ENCODE measurements at regions not wholly inside any gene's neighbourhood (a gene's known extent, or its start where the extent isn't known, plus 50 kb on each side); places are given as distances from the start of the nearest gene placed in this dataset.

- no peak overlapping the region for H3K27ac Mint-ChIP-seq
- no peaks in the 10 kb centered on the region for H3K36me3 Mint-ChIP-seq (ENCODE audit: low read depth)
- no peak for TF ChIP-seq CTCF (IDR thresholded peaks at IDR 0.05)
- Histone ChIP-seq H3K4me3 (ENCODE audit: low read length) (no peak overlapping the region), H3K27ac (ENCODE audit: low read depth in 1 of 2, low read length in 2 of 2) (no peak overlapping the region), H3K4me1 (ENCODE audit: insufficient read depth, low read length) (no peaks in the 10 kb centered on the region), H3K36me3 (ENCODE audit: insufficient read depth, low read length) (no peaks in the 10 kb centered on the region), H3K9me3 (ENCODE audit: control insufficient read depth in 1 of 2, insufficient read depth in 1 of 2, low read length in 2 of 2) (no peaks in the 10 kb centered on the region), H3K27me3 (ENCODE audit: control insufficient read depth in 1 of 2, insufficient read depth in 2 of 2, low read length in 2 of 2) (no peaks in the 10 kb centered on the region)
- ChIA-PET POLR2A (no interaction called here), CTCF (no interaction called here)
- H3K27me3 Mint-ChIP-seq = no peaks in the 10 kb centered on the region
- intact Hi-C loops (cut with DNase I, micrococcal nuclease) = no loop called here
- DNase-seq (no peak), ATAC-seq (ENCODE audit: poor library complexity) (no peak)
- H3K9me3 Mint-ChIP-seq = no peaks in the 10 kb centered on the region
- no peak overlapping the region for H3K4me3 Mint-ChIP-seq
- H3K4me1 Mint-ChIP-seq (ENCODE audit: low read depth) = no peaks in the 10 kb centered on the region
Observed at GRCh38 chr7:41164440-41164839, 538.5 kb downstream of the INHBA start.

GRCh38 chr7:41163991-41164390 lies 538.9 kb downstream of the INHBA start:
- ChIA-PET CTCF (no interaction called here), POLR2A (no interaction called here)
- Mint-ChIP-seq H3K9me3 (no peaks in the 10 kb centered on the region), H3K27ac (no peak overlapping the region), H3K27me3 (no peaks in the 10 kb centered on the region), H3K36me3 (ENCODE audit: low read depth) (no peaks in the 10 kb centered on the region), H3K4me3 (no peak overlapping the region), H3K4me1 (ENCODE audit: low read depth) (no peaks in the 10 kb centered on the region)
- H3K4me1 ChIP-seq (ENCODE audit: insufficient read depth, low read length) = no peaks in the 10 kb centered on the region
- intact Hi-C loops (cut with DNase I, micrococcal nuclease) = no loop called here
- no peak for TF ChIP-seq CTCF (IDR thresholded peaks at IDR 0.05)
- no peak overlapping the region for H3K27ac ChIP-seq (ENCODE audit: low read depth in 1 of 2, low read length in 2 of 2)
- H3K9me3 ChIP-seq (ENCODE audit: control insufficient read depth in 1 of 2, insufficient read depth in 1 of 2, low read length in 2 of 2) = no peaks in the 10 kb centered on the region
- no peak for ATAC-seq (ENCODE audit: poor library complexity)
- no peaks in the 10 kb centered on the region for H3K27me3 ChIP-seq (ENCODE audit: control insufficient read depth in 1 of 2, insufficient read depth in 2 of 2, low read length in 2 of 2)
- no peaks in the 10 kb centered on the region for H3K36me3 ChIP-seq (ENCODE audit: insufficient read depth, low read length)
- no peak for DNase-seq
- no peak overlapping the region for H3K4me3 ChIP-seq (ENCODE audit: low read length)

GRCh38 chr7:41162612-41163011 lies 540.3 kb downstream of the INHBA start:
- ChIA-PET CTCF (no interaction called here), POLR2A (no interaction called here)
- ATAC-seq (ENCODE audit: poor library complexity) = no peak
- Histone ChIP-seq H3K36me3 (ENCODE audit: insufficient read depth, low read length) (no peaks in the 10 kb centered on the region), H3K4me3 (ENCODE audit: low read length) (no peak overlapping the region), H3K4me1 (ENCODE audit: insufficient read depth, low read length) (no peaks in the 10 kb centered on the region), H3K27ac (ENCODE audit: low read depth in 1 of 2, low read length in 2 of 2) (no peak overlapping the region), H3K9me3 (ENCODE audit: control insufficient read depth in 1 of 2, insufficient read depth in 1 of 2, low read length in 2 of 2) (no peaks in the 10 kb centered on the region), H3K27me3 (ENCODE audit: control insufficient read depth in 1 of 2, insufficient read depth in 2 of 2, low read length in 2 of 2) (no peaks in the 10 kb centered on the region)
- intact Hi-C loops (cut with DNase I, micrococcal nuclease) = no loop called here
- H3K4me1 Mint-ChIP-seq (ENCODE audit: low read depth) = no peaks in the 10 kb centered on the region
- DNase-seq = no peak
- H3K36me3 Mint-ChIP-seq (ENCODE audit: low read depth) = no peaks in the 10 kb centered on the region
- H3K27ac Mint-ChIP-seq = no peak overlapping the region
- H3K4me3 Mint-ChIP-seq = no peak overlapping the region
- no peaks in the 10 kb centered on the region for H3K27me3 Mint-ChIP-seq
- H3K9me3 Mint-ChIP-seq = peaks cover 2% of the 10 kb centered on the region
- no peak for TF ChIP-seq CTCF (IDR thresholded peaks at IDR 0.05)
